ENCODE measurements at regions not wholly inside any gene's neighbourhood (a gene's known extent, or its start where the extent isn't known, plus 50 kb on each side); places are given as distances from the start of the nearest gene placed in this dataset.
"Not testable (repeated sequence)": the region's sequence is repeated elsewhere in the genome, so short reads cannot be mapped to it uniquely, and the experiment has no call there.

GRCh38 chr2:84217456-84217855 is 241.6 kb downstream of the SUCLG1 start:
- DNase-seq (ENCODE audit: low spot score), result no peak

DNA sequence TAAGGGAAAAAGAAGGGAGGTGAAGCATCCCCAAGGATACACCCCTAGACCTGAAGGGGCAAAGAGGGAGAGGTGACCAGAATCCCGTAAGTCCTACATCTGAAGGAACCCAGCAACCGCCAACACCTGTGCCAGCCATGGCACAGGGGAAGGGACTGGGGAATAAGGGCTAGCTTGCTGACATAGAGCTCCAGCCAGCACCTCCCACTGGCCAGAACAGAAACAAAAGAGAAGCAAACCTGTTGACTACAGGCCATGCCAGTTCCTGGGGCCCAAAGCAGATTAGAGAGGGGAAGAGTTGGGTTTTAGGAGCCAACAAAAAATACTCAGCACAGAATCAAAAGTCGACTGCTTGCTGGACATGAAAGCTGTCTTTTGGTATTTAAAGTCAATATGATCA is 244.6 kb downstream of the SUCLG1 start:
- DNase-seq (ENCODE audit: low spot score), result no peak

GRCh38 chr2:84212611-84213314 is 246.3 kb downstream of the SUCLG1 start:
- DNase-seq (ENCODE audit: low spot score), result no peak

GRCh38 chr2:84209941-84210340 is 249.1 kb downstream of the SUCLG1 start:
- DNase-seq (ENCODE audit: low spot score), result no peak

- no peak for DNase-seq (ENCODE audit: low spot score)
Measured at GRCh38 chr2:84204995-84205394, 254.1 kb downstream of the SUCLG1 start.

DNA sequence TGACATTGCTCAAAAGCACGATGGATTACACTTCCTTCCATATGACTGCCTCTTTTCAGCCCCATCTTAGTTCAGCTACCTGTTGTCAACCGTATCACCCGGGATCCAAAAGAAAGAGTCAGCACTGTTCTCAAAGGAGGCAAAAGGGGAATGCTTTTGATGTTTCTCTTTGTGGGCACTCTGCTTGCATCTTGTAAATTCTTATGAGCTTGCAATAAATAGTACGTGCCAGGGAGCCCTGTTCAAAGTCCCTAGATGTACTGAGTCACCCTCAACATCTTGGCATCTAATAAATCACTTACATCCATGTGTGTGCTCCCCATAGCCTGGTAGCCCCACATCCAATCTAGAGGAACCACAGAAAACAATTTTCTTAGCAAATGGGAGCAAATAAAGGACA is 256.9 kb downstream of the SUCLG1 start:
- DNase-seq (ENCODE audit: low spot score), result no peak

DNA sequence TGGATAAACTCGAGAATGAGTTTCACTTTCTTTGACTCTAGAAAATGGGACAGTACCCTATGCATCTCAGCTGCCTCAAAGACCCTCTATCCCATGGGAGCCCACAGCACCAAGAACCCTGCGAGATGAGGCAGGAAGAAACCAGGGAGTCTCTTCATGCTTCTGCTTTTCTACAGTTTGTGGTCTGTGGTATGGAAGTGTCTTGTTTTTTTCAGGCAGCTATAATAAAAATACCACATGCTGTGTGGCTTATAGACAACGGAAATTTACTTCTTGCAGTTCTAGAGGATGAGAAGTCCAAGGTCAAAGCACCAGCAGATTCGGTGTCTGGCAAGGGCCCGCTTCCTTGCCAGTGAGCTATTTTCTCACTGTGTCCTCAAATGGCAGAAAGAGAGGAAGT is 257.9 kb downstream of the SUCLG1 start:
- no peak for DNase-seq (ENCODE audit: low spot score)

- no peak for DNase-seq (ENCODE audit: low spot score)
Measured at GRCh38 chr2:84197901-84198300, 261.2 kb downstream of the SUCLG1 start.

DNA sequence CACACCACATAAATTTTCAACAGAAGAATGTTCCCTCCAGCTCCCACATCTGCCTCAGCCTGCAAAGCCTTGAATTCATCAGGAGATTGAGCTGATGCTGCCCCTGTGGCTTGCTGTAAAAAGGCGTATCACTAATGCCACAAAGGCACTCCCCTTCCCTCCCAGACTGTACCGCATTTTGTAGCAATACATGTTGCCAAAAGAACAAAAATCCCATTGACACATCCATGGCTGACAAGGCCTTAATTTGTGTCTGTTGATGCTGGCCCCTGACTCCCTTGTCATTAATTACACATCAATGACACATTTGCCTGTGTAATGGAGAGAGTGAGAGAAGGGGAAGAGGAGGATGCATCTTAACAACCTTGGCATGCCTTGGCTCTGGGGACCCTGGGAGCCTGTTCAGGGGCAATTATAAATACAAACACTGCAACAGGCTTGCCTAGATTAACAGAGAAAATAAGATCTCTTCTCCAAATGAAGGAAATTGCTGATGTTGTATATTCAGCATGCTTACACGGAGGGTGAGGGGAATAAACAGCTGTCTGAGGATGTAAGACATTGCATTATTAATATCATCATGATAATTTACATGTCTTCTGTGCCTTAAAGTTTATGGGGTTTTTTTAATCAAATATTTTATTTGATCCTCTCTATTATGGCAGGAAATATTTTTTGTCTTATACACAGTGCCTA is 264.0 kb downstream of the SUCLG1 start:
- no peak for DNase-seq (ENCODE audit: low spot score)

- DNase-seq (ENCODE audit: low spot score), result no peak
Measured at GRCh38 chr2:84194181-84194580, 264.9 kb downstream of the SUCLG1 start.

DNA sequence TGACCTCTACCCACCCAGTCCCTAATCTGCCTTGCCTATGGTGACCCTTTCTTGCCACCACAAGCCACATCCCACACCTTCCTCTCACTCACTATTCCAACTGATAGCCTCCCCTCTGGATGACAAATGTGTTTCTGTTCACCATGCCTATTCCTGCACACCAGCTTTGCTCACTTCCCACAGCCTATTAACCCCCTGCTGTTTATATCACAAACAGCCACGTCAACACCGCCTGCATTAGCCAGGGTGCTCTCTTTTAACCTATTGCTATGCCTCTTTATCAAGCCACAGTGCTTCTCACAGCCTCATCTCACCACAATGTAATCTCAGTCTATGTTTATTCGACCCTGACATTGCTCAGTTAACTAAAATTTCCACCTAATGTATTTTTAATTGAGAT is 271.8 kb downstream of the SUCLG1 start:
- DNase-seq (ENCODE audit: low spot score), result no peak

DNA sequence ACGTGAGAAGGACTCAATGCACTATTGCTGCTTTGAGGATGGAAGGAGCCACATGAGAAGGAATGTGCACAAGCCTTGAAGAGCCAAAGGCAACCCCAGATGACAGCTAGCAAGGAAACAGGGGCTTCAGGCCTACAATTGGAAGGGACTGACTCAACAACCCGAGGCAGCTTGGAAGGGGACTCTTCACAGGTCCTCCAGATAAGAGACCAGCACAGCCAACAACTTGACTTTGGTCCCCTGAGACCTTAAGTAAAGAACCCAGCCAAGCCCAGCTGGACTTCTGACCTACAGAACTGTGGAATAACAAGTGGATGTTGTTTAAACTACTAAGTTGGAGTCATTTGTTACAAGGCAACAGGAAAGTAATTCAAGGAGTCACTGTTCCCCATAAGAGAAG is 277.2 kb downstream of the SUCLG1 start:
- DNase-seq (ENCODE audit: low spot score), result no peak

DNA sequence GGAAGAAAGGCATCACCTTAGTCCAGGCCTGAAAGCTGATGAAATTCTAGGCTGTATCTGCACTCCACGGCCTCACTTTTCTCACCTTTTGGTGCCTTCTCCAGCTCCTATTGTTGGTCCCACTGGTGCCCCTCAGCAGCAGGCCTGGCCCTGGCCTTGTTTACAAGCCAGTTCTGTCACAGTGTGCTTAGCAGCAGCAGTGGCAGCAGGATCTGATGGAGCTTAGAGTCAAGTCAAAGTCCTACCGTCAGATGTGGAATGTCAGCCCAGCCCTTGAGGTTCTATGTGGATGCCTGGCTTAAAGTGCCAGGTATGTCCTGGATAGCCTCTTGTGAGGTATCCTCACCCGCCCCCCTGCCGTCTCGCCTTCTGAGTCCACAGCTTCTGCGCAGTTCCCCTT is 281.3 kb downstream of the SUCLG1 start:
- no peak for DNase-seq (ENCODE audit: low spot score)

- DNase-seq (ENCODE audit: low spot score), result no peak
Measured at GRCh38 chr2:84175970-84176369, 283.1 kb downstream of the SUCLG1 start.

DNA sequence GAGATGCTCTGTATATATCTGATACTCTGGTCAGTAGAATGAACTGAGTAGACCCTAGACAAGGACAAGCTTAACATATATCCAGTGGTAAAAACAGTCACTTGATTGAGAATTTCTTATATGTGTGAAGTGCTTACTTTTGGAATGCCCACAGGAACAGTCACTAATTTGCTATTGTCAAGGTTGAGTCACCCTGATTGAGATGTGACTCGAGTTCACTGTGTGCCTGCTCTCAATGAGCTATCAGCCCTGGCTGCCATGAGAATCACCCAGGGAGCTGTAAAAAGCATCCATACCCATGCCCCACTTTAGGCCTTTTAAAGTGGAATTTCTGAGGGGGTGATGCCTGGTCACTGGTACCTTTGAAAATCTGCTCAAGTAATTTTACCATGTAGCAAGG is 283.7 kb downstream of the SUCLG1 start:
- no peak for DNase-seq (ENCODE audit: low spot score)

GRCh38 chr2:84173041-84173440 is 286.0 kb downstream of the SUCLG1 start:
- no peak for DNase-seq (ENCODE audit: low spot score)

GRCh38 chr2:84170979-84171378 is 288.1 kb downstream of the SUCLG1 start:
- DNase-seq (ENCODE audit: low spot score), result no peak

GRCh38 chr2:84169871-84170270 is 289.2 kb downstream of the SUCLG1 start:
- no peak for DNase-seq (ENCODE audit: low spot score)

GRCh38 chr2:84168552-84168951 is 290.5 kb downstream of the SUCLG1 start:
- DNase-seq (ENCODE audit: low spot score), result not testable (repeated sequence)

- no peak for DNase-seq (ENCODE audit: low spot score)
Measured at GRCh38 chr2:84165256-84165655, 293.8 kb downstream of the SUCLG1 start.

- no peak for DNase-seq (ENCODE audit: low spot score)
Measured at GRCh38 chr2:84160453-84160852, 298.6 kb downstream of the SUCLG1 start.

DNA sequence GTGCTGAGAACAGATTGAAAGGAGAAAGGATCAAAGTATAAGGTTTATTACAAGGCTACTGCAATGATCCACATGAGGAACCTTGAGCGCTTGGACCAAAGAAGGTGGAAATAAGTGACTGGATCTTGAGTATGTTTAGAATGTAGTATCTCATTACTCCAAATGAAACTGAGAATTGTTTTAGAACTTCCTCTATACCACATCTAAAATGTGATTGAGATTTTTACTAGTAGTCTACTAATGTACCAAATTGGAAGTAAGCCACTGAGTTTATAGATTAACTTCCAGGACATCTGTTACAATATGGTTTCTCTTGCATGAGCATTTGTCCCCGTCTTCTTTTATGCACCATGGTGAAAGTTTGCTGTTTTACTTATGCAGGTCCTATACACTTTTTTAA is 300.5 kb downstream of the SUCLG1 start:
- no peak for DNase-seq (ENCODE audit: low spot score)

- no peak for DNase-seq (ENCODE audit: low spot score)
Measured at GRCh38 chr2:84152462-84152861, 306.6 kb downstream of the SUCLG1 start.

- no peak for DNase-seq (ENCODE audit: low spot score)
Measured at GRCh38 chr2:84144345-84144744, 314.7 kb downstream of the SUCLG1 start.

Measured in ureter (tissue), 1 donor.